ENCODE measurements at regions not wholly inside any gene's neighbourhood (a gene's known extent, or its start where the extent isn't known, plus 50 kb on each side); places are given as distances from the start of the nearest gene placed in this dataset.

DNA sequence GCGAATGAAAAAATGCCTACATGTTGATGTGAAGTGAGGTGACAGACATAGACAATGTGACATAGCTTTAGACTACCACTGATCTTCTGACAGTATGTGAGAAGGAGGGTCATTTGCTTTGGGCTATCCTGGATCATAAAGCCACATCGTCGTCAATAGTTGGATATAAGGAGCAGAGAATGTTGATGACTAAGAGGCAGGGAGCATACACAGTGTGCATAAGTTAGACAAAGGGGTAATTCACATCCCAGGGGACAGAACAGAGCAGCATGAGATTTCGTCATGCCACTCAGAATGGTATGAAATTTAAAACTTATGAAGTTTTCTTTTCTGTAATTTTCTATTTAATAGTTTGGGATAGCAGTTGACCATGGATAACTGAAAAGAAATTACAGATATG, 403.2 kb downstream of the DSC3 start:
- TF ChIP-seq EZH2 (IDR thresholded peaks at IDR 0.05; ENCODE audit: borderline replicate concordance, insufficient read depth, low read depth, low read length, poor library complexity, severe bottlenecking), result no peak
- TF ChIP-seq, protein P1, sequence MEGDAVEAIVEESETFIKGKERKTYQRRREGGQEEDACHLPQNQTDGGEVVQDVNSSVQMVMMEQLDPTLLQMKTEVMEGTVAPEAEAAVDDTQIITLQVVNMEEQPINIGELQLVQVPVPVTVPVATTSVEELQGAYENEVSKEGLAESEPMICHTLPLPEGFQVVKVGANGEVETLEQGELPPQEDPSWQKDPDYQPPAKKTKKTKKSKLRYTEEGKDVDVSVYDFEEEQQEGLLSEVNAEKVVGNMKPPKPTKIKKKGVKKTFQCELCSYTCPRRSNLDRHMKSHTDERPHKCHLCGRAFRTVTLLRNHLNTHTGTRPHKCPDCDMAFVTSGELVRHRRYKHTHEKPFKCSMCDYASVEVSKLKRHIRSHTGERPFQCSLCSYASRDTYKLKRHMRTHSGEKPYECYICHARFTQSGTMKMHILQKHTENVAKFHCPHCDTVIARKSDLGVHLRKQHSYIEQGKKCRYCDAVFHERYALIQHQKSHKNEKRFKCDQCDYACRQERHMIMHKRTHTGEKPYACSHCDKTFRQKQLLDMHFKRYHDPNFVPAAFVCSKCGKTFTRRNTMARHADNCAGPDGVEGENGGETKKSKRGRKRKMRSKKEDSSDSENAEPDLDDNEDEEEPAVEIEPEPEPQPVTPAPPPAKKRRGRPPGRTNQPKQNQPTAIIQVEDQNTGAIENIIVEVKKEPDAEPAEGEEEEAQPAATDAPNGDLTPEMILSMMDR (IDR thresholded peaks at IDR 0.05), result no peak

All from B cell (primary cell).